Right lobe of liver (tissue), 4 donors: ENCODE measurements at regions not wholly inside any gene's neighbourhood (a gene's known extent, or its start where the extent isn't known, plus 50 kb on each side); places are given as distances from the start of the nearest gene placed in this dataset.

Experiments
- CTCF ChIP-seq, 4 donors: fragments of 200-600 bp in 3 of 4; fragments of 450-650 bp in 1 of 4; IDR thresholded peaks; one replicate each; pipeline versions ENCODE4 v1.5.1 to v1.8.0; 2016 to 2022; ENCODE audit warnings: antibody characterized with exemption in 4 of 4, mild to moderate bottlenecking in 2 of 4
- POLR2A ChIP-seq: fragments of 450-650 bp; IDR thresholded peaks from one replicate; pipeline ENCODE4 v1.6.1; 2017; ENCODE audit warnings: antibody characterized with exemption, mild to moderate bottlenecking
- donor health status: DM: no; HTN: no; CAD: no.
- donor health status: DM: no; HTN: no; CAD: no.
- donor health status: DM: no; HTN: yes; CAD: no.

DNA sequence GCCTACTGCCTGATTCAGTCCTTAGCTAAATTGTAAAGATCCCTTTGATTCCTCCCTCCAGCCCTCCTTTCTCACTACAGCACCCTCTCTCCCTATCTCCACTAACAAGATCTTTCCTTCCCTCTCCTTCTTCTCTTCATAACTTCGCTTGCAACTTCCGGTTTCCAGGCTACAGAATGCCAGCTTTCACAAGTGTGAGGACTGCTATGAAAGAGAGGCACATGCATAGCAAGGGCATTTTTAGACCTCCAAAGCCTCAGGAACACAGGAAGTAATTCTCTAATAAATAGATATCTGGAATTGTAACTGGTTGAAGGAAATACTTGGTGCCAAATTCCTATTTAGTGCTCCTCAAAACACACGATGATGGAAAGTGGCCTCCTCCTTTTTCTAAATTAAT lies 196.7 kb downstream of the HLX start:
- TF ChIP-seq POLR2A = no peak
- no peak for TF ChIP-seq CTCF (IDR thresholded peaks at IDR 0.05)
